ENCODE measurements at regions not wholly inside any gene's neighbourhood (a gene's known extent, or its start where the extent isn't known, plus 50 kb on each side); places are given as distances from the start of the nearest gene placed in this dataset.

DNA sequence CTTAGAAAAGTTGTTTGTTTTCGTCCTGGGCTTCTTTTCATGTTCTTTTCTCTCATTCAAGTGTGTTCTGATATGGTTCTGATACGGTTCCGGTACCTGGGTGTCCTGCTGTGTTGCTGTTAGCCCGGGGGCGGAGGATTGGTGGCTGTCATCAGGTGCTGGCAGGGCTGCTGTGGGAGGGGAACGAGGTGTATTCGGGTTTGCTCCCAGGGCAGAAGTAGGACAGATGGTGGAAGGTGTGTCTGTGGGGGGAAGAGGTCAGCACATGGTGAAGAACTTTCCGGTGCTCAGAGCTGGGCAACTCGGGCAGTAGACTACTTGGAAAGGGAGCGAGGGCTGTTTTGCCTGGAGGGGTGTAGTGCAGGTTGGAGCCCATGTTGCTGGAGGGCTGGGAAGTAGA is 70.2 kb downstream of the SLC25A47 start (continued):
- TF ChIP-seq SAP30 (IDR thresholded peaks at IDR 0.05; ENCODE audit: insufficient read depth, insufficient replicate concordance, low read length) = no peak
- no peak for TF ChIP-seq TAF1 (IDR thresholded peaks at IDR 0.05; ENCODE audit: low read depth, low read length)

Data from H1 (cell line).